GM18909 (cell line): ENCODE measurements at regions not wholly inside any gene's neighbourhood (a gene's known extent, or its start where the extent isn't known, plus 50 kb on each side); places are given as distances from the start of the nearest gene placed in this dataset.
"Not testable (repeated sequence)": the region's sequence is repeated elsewhere in the genome, so short reads cannot be mapped to it uniquely, and the experiment has no call there.

Experiments used
- ATAC-seq: cut with Tn5 transposase; IDR thresholded peaks from one replicate; pipeline ENCODE4 v1.9.1; 2021; ENCODE audit warnings: mild to moderate bottlenecking; ENCODE audit not compliant: unreplicated experiment, poor library complexity

DNA sequence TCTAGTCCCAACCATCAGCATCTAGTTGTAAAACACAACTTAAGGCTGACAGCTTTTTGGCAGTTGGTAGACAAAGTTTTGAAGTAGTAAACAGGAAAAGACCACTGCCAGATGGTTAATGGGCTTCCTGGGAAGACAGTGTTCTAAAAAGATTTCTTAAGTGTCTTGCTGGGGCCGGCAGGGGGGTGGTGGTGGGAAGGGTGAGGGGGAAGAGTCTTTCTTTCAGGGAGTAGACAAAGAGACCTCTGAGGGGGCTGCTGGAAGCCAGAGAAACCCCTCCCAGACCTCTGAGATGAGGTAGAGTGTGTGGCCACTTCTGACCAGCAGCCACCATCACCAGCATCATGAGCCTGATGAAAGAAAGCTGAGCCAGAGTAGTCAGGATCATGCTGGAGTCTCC lies 784.9 kb downstream of the TENT5A start:
- no peak for ATAC-seq

DNA sequence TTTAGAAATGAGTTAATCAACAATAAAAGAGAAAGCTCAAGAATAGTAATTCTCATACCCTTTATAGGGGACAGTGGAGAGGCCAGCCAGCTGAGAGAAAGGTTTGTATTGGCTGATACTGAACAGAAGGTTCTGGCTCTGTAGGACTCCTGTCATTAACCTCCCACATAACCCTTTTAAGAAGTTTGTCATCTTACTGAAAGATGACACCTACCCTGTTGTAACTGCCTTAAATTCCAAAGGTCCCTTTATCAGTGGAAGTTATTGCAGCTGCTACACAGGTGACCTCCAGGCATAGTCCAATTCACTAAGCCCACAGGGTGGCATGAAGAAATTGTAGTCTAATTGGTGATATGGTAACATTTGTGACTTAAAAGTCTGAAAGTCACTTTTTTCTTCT lies 790.1 kb downstream of the TENT5A start:
- no peak for ATAC-seq

- no peak for ATAC-seq
Observed at GRCh38 chr6:80961166-80961565, 791.3 kb downstream of the TENT5A start.

- no peak for ATAC-seq
Observed at GRCh38 chr6:80959034-80959433, 793.4 kb downstream of the TENT5A start.

- no peak for ATAC-seq
Observed at GRCh38 chr6:80956898-80957297, 795.6 kb downstream of the TENT5A start.

GRCh38 chr6:80952479-80952878 lies 800.0 kb downstream of the TENT5A start:
- not testable (repeated sequence) for ATAC-seq

DNA sequence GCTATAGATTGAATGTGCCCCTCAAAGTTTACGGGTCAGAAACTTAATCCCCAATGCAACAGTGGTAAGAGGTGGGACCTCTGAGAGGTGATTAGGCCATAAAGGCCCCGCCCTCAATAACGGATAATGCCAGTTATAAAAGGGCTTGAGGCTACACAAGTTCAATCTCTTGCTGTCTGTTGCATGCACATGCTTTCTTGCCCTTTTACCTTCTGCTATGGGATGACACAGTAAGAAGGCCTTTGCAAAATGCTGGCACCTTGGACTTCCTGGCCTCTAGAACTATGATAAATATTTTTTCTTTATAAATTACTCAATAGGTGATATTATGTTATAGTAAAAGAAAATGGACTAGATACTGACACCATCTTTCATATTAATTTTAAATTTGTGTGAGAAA lies 806.1 kb downstream of the TENT5A start:
- ATAC-seq = no peak

DNA sequence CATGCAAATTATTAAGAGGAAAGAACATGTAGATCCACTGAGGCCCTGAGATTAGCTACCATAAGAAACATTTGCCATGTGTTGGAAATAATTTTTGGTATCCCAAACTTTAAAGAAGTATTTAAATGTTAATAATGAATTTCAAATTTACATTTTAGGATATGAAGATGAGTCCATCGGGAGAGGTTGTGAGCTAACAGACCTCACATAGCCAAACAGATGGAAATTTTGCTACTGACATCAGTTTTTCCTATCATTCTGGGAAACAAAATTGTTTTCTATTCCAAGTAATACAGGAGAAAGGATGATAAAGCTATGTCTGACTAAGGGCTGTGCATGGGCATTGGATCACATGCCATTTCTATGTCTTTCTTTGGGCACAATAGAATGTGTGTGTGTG lies 809.6 kb downstream of the TENT5A start:
- ATAC-seq = no peak

DNA sequence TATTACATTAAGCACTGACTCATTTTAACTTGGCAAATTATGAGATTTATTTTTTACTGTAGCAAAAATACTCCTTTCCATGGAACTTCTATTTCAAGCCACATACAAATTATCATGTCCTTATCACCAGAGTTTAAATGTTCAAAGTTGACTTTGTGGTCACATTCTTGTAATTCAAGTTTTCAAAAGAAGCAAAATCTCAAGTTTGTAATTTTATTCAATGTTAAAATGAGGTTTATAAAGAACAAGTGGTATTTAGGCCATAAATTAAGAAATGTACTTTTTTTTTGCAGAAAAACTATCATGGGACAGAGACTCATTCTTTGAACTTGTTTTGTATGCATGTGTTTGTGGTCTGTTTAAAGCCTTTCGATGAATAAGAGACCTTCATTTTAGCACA lies 811.5 kb downstream of the TENT5A start:
- no peak for ATAC-seq

DNA sequence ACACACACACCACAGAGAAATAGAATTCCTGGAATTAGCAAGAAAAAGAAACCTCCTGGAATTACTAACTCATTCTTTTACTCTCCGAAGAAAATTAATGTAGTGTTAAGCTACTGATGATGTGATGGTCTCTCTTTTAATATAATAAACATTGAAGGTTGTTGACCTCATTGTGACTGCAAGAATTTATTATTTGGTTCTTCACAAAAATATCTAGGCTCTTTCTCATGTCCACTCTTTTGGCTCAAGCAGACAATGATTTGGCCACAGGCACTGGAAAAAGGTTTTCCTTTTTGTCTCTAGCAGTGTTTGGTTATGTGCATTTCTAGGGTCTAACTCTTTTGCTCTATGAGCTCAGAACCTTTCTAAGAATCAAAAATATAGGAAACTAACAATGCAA lies 811.9 kb downstream of the TENT5A start:
- ATAC-seq = no peak

DNA sequence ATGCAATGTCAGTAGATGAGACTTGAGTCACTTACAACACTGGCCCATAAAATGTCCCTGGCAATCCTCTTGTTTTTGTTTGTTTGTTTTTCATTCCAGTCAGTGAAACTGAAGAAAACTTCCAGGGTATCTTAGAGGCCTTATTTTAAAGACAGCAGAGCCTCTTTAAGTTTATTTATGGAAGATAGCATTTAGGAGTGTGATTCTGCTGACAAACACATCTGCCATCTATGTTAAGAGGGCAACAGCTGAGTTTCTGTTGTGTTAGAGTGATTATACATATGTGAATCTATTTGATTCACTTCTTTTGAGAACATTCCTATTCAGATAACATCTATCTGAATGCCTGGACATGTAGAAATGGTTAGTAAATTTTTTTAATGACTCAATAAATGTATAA lies 812.6 kb downstream of the TENT5A start:
- ATAC-seq = no peak

GRCh38 chr6:80939480-80939879 lies 813.0 kb downstream of the TENT5A start:
- ATAC-seq = no peak

DNA sequence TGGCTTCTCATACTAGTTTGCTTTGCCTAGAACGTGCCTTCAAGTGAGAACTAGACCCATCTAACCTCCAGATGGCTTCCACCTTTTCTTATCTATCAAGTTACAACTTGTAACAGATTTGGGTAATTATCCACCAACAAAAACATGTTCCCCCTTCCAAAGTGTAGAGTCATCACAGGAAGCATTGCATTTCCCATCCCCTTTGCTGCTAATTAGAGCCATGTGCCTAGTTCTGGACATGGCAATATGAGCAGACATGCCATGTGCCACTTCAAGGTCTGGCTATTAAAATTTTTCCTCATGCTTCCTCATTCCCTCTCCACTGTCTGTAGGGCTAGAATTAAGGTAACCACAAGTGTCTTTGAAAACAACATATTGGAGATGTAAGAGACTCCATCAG lies 814.4 kb downstream of the TENT5A start:
- no peak for ATAC-seq

DNA sequence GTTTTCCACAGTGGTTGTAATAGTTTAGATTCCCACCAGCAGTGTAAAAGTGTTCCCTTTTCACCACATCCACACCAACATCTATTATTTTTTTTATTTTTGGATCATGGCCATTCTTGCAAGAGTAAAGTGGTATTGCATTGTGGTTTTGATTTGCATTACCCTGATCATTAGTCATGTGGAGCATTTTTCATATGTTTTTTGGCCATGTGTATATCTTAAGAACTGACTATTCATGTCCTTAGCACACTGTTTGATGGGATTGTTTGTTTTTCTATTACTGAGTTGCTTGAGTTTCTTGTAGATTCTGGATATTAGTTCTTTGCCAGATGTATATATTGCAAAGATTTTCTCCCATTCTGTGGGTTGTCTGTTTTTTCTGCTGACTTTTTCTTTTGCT lies 820.1 kb downstream of the TENT5A start:
- no peak for ATAC-seq

DNA sequence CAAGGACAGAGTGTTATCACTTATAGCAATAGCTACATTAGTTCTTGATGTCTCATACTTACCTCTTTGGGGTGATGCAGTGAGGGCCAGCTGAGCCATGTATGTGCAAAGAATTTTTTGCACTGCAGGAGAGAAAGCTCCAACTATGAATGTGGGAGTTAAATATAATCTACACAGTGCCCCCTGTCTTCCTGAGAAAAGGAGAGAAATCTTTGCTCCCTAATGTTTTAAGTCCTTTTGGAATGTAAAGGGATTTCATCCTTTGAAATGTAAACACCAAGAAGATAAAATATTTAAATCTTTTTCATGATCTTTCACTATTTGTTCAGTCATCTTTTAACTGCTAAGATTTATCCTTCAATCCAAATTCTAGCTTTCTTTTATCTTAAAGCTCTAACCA lies 822.1 kb downstream of the TENT5A start:
- ATAC-seq = no peak

DNA sequence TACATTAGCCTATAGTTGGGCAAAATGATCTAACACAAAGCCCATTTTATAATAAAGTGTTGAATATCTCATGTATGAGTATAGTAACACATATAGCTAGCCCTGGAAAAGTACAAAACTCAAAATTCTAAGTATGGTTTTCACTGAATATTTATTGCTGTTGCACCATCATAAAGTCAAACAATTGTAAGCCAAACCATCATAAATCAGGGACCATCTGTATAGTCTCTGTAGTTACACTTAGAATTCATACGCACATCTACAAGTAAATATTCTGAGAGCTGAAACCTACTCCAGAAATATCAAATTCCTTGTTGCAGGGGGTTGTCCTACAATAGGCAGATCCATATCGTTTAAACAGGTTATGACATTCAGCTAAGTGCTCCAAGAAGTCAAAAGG lies 817.3 kb downstream of the BCKDHB start:
- no peak for ATAC-seq

GRCh38 chr6:80922916-80923455 lies 816.5 kb downstream of the BCKDHB start:
- ATAC-seq = no peak

DNA sequence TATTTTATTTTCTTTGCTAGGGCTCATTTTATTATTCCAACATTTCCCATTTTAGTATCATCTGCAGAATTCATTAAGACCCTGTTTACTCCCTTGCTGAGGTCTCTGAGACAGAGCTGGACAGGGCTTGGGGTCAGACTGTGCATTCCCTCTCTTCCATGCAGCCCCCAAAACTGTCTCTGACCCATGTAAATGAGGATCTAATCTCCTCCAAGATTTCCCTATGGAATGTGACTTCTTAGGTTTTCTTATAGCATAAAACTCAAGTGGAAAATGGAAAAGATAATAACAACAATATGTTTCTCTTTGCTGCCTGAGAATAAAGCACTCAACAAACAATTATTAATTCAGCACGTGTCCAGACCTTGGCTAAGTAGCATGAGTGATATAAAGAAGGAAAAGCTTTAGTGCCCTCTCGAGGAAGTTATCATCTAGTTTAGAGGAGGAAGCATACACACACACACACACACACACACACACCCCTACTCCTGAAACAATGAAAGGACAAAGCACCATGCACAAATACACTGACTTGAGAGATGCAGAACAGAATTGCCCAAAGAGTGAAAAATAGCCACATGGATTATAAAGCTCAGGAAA lies 815.5 kb downstream of the BCKDHB start:
- no peak for ATAC-seq

- no peak for ATAC-seq
Observed at GRCh38 chr6:80907831-80908230, 801.4 kb downstream of the BCKDHB start.

DNA sequence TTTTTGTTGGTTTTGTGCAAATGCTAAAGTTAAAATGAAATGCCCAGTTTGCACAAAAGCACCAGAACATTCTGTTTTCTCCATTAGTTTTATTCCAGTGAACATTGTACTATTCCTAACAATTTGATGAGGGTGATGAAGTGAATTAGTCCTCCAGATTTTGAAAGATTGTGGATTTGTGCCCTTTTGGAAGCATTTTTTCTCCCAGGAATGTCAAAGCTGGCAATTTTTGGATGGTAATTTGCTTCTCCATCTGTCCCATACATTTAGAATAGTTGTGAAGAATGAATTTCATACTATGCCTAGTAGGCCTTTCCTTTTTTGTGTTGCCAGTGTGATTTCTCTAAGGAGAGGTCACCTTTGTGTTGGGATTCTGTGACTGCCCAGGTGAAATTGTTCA lies 797.2 kb downstream of the BCKDHB start:
- no peak for ATAC-seq

DNA sequence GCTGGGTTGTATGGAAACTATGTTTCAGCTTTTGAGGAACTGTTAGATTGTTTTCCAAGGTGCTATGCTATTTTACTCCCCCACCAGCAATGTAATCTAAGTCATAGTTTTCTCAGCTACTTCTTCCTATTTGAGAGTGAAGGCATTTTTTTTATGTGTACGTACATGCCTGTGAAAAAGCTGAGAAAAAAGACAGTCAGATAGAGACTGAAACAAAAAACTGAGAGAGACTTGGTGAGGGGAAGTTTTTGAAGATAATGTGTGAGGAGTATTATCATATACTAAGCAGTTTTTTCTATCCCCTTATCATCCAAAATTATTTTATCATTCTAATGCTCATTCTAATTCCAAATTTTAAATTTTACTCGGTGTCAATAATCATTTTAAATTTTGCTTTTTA lies 780.0 kb downstream of the BCKDHB start:
- no peak for ATAC-seq

DNA sequence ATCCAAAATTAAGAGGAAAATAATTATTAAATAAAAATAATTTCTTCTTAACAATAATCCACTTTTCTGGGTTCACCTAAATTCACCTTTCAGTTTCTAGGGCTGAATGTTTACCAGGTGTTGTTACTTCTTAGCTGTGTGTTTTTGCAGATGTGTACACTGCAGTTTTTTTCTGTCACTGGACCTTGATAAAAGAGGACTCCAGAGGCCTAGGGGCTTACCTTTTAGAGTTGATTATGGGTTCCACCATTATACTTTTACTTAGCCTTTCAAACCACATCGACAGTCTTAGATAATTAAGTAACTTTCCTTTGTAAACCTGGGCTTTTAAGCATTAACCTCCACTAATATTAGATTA lies 766.5 kb downstream of the BCKDHB start:
- ATAC-seq = no peak
